CD4-positive, alpha-beta T cell (primary cell): ENCODE measurements at regions not wholly inside any gene's neighbourhood (a gene's known extent, or its start where the extent isn't known, plus 50 kb on each side); places are given as distances from the start of the nearest gene placed in this dataset.

Source experiments
- ATAC-seq: fragments of 200-7000 bp; cut with Tn5 transposase; one replicate; pipeline ENCODE4 v1.10.0; 2022; ENCODE audit warnings: mild to moderate bottlenecking; ENCODE audit not compliant: poor library complexity
- CTCF ChIA-PET: fragments of 350-600 bp; sonication (Branson Sonifier 250); formaldehyde crosslinking; loops from one replicate; lab custom pipeline; 2021; ENCODE audit warnings: antibody characterized with exemption, inconsistent platforms; lab: Charles Lee
- POLR2A ChIA-PET: fragments of 350-600 bp; sonication (Branson Sonifier 250); formaldehyde crosslinking; loops from one replicate; lab custom pipeline; 2021; ENCODE audit warnings: antibody characterized with exemption, inconsistent platforms; lab: Charles Lee
- DNase-seq, 14 experiments: peaks; one replicate each; pipeline ENCODE4 v3.0.0-alpha.2; 2013 to 2020; ENCODE audit warnings: mixed read lengths in 2 of 14
- H3K27ac ChIP-seq, 2 donors: one replicate each; pipeline versions ENCODE4 v1.5.1 to v1.7.0; 2013; ENCODE audit warnings: low read length in 2 of 2, low read depth in 1 of 2, mild to moderate bottlenecking in 1 of 2
- H3K27me3 ChIP-seq, 2 experiments: 1 replicate in 1 of 2; 2 replicates in 1 of 2; pipeline versions ENCODE4 v1.6.1 to v1.7.0; 2013; ENCODE audit warnings: low read length in 2 of 2, control low read depth in 1 of 2, mild to moderate bottlenecking in 1 of 2, moderate library complexity in 1 of 2; ENCODE audit not compliant: insufficient read depth in 2 of 2, control insufficient read depth in 1 of 2
- H3K36me3 ChIP-seq: one replicate; pipeline ENCODE4 v1.6.1; 2013; ENCODE audit warnings: low read length, control low read depth; ENCODE audit not compliant: insufficient read depth
- H3K4me1 ChIP-seq: one replicate; pipeline ENCODE4 v1.6.1; 2013; ENCODE audit warnings: low read length, control low read depth; ENCODE audit not compliant: insufficient read depth
- H3K4me3 ChIP-seq: one replicate; pipeline ENCODE4 v1.5.1; 2013; ENCODE audit warnings: mild to moderate bottlenecking, low read length, moderate library complexity
- H3K9me3 ChIP-seq, 2 experiments: 1 replicate in 1 of 2; 2 replicates in 1 of 2; pipeline versions ENCODE4 v1.6.1 to v1.7.0; 2013; ENCODE audit warnings: low read length in 2 of 2, mild to moderate bottlenecking in 2 of 2, control low read depth in 1 of 2, moderate library complexity in 1 of 2; ENCODE audit not compliant: control insufficient read depth in 1 of 2, insufficient read depth in 1 of 2
- H3K27ac Mint-ChIP-seq: one replicate; pipeline ENCODE4 v1.8.0; 2020; ENCODE audit warnings: mixed read lengths
- H3K27me3 Mint-ChIP-seq: one replicate; pipeline ENCODE4 v1.8.0; 2021; ENCODE audit warnings: mixed read lengths
- H3K36me3 Mint-ChIP-seq: one replicate; pipeline ENCODE4 v1.8.0; 2021; ENCODE audit warnings: low read depth, mixed read lengths
- H3K4me1 Mint-ChIP-seq: one replicate; pipeline ENCODE4 v1.8.0; 2021; ENCODE audit warnings: low read depth, mixed read lengths
- H3K4me3 Mint-ChIP-seq: one replicate; pipeline ENCODE4 v1.8.0; 2020; ENCODE audit warnings: mild to moderate bottlenecking, mixed read lengths
- H3K9me3 Mint-ChIP-seq: one replicate; pipeline ENCODE4 v1.8.0; 2020; ENCODE audit warnings: mixed read lengths
- CTCF ChIP-seq: fragments of 200-600 bp; IDR thresholded peaks from one replicate; pipeline ENCODE4 v1.8.0; 2022; ENCODE audit warnings: antibody characterized with exemption, mild to moderate bottlenecking
- intact Hi-C, 2 experiments: fragments of 100-400 bp; cut with DNase I in 1 of 2; cut with micrococcal nuclease in 1 of 2; formaldehyde crosslinking; loops; one replicate each; pipeline versions ENCODE4 v1.15.1 to v1.9.0; 2023 to 2025; cut with DNase I, micrococcal nuclease

DNA sequence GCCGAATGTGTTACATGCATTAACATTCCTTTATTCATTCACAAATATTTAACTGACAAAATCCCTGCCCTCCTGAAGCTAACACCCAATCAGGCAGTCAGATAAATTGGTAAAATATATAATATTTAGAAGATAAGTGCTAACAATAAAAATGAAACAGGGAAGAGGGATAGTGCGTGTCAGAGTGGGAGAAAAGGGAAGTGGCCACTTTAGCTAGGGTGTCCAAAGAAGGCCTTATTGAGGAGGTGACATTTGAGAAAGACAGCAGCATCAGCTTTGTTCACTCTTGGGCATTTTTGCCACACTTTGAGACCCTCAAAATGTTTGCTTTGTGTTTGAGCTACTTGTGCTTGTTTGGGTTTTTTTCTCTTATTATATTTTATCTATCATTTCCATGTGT, 317.8 kb downstream of the SNX13 start:
- H3K4me3 Mint-ChIP-seq = no peak overlapping the region
- no peaks in the 10 kb centered on the region for H3K36me3 Mint-ChIP-seq
- no peaks in the 10 kb centered on the region for H3K9me3 Mint-ChIP-seq
- intact Hi-C loops = no loop called here
- Histone ChIP-seq H3K4me3 (no peak overlapping the region), H3K4me1 (no peaks in the 10 kb centered on the region), H3K9me3 (no peaks in the 10 kb centered on the region), H3K36me3 (no peaks in the 10 kb centered on the region), H3K27me3 (no peaks in the 10 kb centered on the region), H3K27ac (no peak overlapping the region)
- POLR2A ChIA-PET = no interaction called here
- CTCF ChIA-PET = no interaction called here
- TF ChIP-seq CTCF = no peak
- ATAC-seq = no peak
- no peaks in the 10 kb centered on the region for H3K4me1 Mint-ChIP-seq
- no peak overlapping the region for H3K27ac Mint-ChIP-seq
- H3K27me3 Mint-ChIP-seq = no peaks in the 10 kb centered on the region
- no peak for DNase-seq

DNA sequence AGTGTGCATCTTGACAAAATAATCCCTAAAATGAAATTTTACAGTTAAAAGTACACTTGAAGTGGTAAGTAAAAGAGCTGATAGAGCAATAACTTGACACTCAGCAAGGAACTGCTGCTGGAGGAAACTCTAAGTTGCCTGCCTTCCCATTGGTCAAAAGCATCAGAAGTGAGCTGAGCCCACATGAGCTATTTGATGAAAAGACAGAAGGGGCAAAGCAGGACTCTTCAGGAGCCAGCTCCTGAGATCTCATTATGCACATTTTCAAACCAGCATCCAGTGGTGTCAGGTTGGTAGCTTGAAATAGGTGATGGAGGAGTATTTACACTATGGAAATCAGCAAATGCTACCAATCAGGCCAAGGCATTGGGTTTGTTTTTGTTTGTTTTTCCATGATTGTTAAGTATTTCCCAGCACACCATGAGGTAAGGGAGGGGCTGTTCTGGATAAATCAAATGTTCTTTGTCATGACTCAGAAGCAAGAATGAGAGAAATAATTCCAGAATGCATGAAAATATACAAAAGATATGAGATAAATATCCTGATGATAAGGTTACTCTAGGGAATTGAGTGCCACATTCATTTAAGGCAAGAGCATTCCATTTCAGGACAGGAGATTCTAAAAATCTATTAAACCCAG, 316.6 kb downstream of the SNX13 start:
- no peaks in the 10 kb centered on the region for H3K9me3 ChIP-seq
- no peaks in the 10 kb centered on the region for H3K36me3 ChIP-seq
- H3K27ac Mint-ChIP-seq = no peak overlapping the region
- no peaks in the 10 kb centered on the region for H3K27me3 ChIP-seq
- no peak overlapping the region for H3K4me3 Mint-ChIP-seq
- no peaks in the 10 kb centered on the region for H3K9me3 Mint-ChIP-seq
- no peak for DNase-seq
- H3K27me3 Mint-ChIP-seq = no peaks in the 10 kb centered on the region
- H3K36me3 Mint-ChIP-seq = no peaks in the 10 kb centered on the region
- no peak overlapping the region for H3K4me3 ChIP-seq
- TF ChIP-seq CTCF = no peak
- intact Hi-C loops = no loop called here
- no peaks in the 10 kb centered on the region for H3K4me1 Mint-ChIP-seq
- ChIA-PET CTCF (no interaction called here), POLR2A (no interaction called here)
- no peak for ATAC-seq
- H3K27ac ChIP-seq = no peak overlapping the region
- no peaks in the 10 kb centered on the region for H3K4me1 ChIP-seq

GRCh38 chr7:17624379-17624778, 315.9 kb downstream of the SNX13 start:
- Histone ChIP-seq H3K27ac (no peak overlapping the region), H3K4me1 (no peaks in the 10 kb centered on the region), H3K27me3 (no peaks in the 10 kb centered on the region), H3K4me3 (no peak overlapping the region), H3K9me3 (no peaks in the 10 kb centered on the region), H3K36me3 (no peaks in the 10 kb centered on the region)
- no peak for DNase-seq
- CTCF ChIA-PET = no interaction called here
- Mint-ChIP-seq H3K27ac (no peak overlapping the region), H3K4me1 (no peaks in the 10 kb centered on the region), H3K36me3 (no peaks in the 10 kb centered on the region), H3K27me3 (no peaks in the 10 kb centered on the region), H3K4me3 (no peak overlapping the region), H3K9me3 (no peaks in the 10 kb centered on the region)
- POLR2A ChIA-PET = no interaction called here
- no peak for ATAC-seq
- no peak for TF ChIP-seq CTCF
- intact Hi-C loops = no loop called here
